ENCODE measurements at regions not wholly inside any gene's neighbourhood (a gene's known extent, or its start where the extent isn't known, plus 50 kb on each side); places are given as distances from the start of the nearest gene placed in this dataset.

GRCh38 chr10:85152911-85153310 lies 824.5 kb downstream of the CCSER2 start:
- TF ChIP-seq CTCF (conservative IDR thresholded peaks at IDR 0.05) = no peak
- Histone ChIP-seq H4K8ac (replicated peaks; ENCODE audit: insufficient read length, low read depth, low read length) (no peak overlapping the region), H3K56ac (ENCODE audit: insufficient read length, low read depth, low read length) (no peak overlapping the region), H3K14ac (ENCODE audit: insufficient read depth, low read length) (no peak overlapping the region), H3K79me1 (ENCODE audit: insufficient read depth, low read depth, low read length, poor library complexity, severe bottlenecking) (no peaks in the 10 kb centered on the region), H3K23me2 (ENCODE audit: insufficient read length, low read depth, low read length, poor library complexity, severe bottlenecking) (no peaks in the 10 kb centered on the region), H3K9me3 (ENCODE audit: control insufficient read depth, low read depth, low read length) (no peaks in the 10 kb centered on the region), H2BK20ac (ENCODE audit: low read depth, low read length, poor library complexity, severe bottlenecking) (no peak overlapping the region), H3K79me2 (ENCODE audit: insufficient read depth, low read length) (no peaks in the 10 kb centered on the region), H3K18ac (ENCODE audit: insufficient read length, low read depth, low read length) (no peak overlapping the region), H3K27ac (ENCODE audit: insufficient read length, low read depth, low read length) (no peak overlapping the region), H3K9ac (ENCODE audit: extremely low read depth, insufficient read length, low read length) (no peak overlapping the region), H3K27me3 (ENCODE audit: insufficient read depth, low read length) (no peaks in the 10 kb centered on the region), H2AK5ac (ENCODE audit: insufficient read length, low read length) (no peak overlapping the region), H2BK15ac (ENCODE audit: low read depth, low read length) (no peak overlapping the region), H3T11ph (ENCODE audit: low read length) (no peak overlapping the region), H3K4me1 (ENCODE audit: insufficient read depth, low read length) (no peaks in the 10 kb centered on the region; the same call in 1 of the 2 replicates), H2BK5ac (ENCODE audit: insufficient read length, low read length) (no peak overlapping the region), H2AFZ (ENCODE audit: low read length) (no peak overlapping the region), H3K4me2 (ENCODE audit: insufficient read depth, insufficient read length, low read length) (no peak overlapping the region), H4K20me1 (ENCODE audit: control insufficient read depth, insufficient read depth, insufficient read length) (no peaks in the 10 kb centered on the region), H4K5ac (ENCODE audit: insufficient read length, low read depth, low read length) (no peak overlapping the region), H3K4ac (ENCODE audit: low read depth, low read length) (no peak overlapping the region), H3K23ac (ENCODE audit: insufficient read length, low read depth, low read length) (no peak overlapping the region), H2BK12ac (ENCODE audit: insufficient read length, low read depth, low read length) (no peak overlapping the region), H4K91ac (ENCODE audit: insufficient read length, low read depth, low read length) (no peak overlapping the region), H2BK120ac (ENCODE audit: low read depth, low read length, poor library complexity, severe bottlenecking) (no peak overlapping the region)
- no peak for DNase-seq
- H3K4me3 Mint-ChIP-seq = no peak overlapping the region
- no peaks in the 10 kb centered on the region for H3K9me3 Mint-ChIP-seq
- H3K36me3 Mint-ChIP-seq (ENCODE audit: insufficient read depth in 1 of 3, low read depth in 3 of 3) = no peaks in the 10 kb centered on the region
- no CpG with 5 or more reads among the region's 1 CpG for WGBS (ENCODE audit: extremely low coverage, insufficient read length, low lambda C conversion rate)
- H3K4me1 Mint-ChIP-seq = peaks cover 50 to 51% of the 10 kb centered on the region in 2 experiments
- no peak overlapping the region for H3K27ac Mint-ChIP-seq
- peaks cover 13% of the 10 kb centered on the region for H3K27me3 Mint-ChIP-seq (ENCODE audit: low read depth)

All from H9 (cell line).